Activated naive CD4-positive, alpha-beta T cell treated with anti-CD3 and anti-CD28 coated beads for 36 hours (primary cell): ENCODE measurements at regions not wholly inside any gene's neighbourhood (a gene's known extent, or its start where the extent isn't known, plus 50 kb on each side); places are given as distances from the start of the nearest gene placed in this dataset.
"Not testable (repeated sequence)": the region's sequence is repeated elsewhere in the genome, so short reads cannot be mapped to it uniquely, and the experiment has no call there.

Experiments used
- CTCF ChIA-PET: fragments of 350-600 bp; sonication (Branson Sonifier 250); formaldehyde crosslinking; loops from one replicate; lab custom pipeline; 2021; ENCODE audit warnings: antibody characterized with exemption; lab: Charles Lee
- DNase-seq: peaks from one replicate; pipeline ENCODE4 v3.0.0-alpha.2; 2020
- H3K27ac Mint-ChIP-seq: one replicate; pipeline ENCODE4 v1.8.0; 2021; ENCODE audit warnings: mild to moderate bottlenecking, mixed read lengths
- H3K27me3 Mint-ChIP-seq: one replicate; pipeline ENCODE4 v1.8.0; 2021; ENCODE audit warnings: low read depth, mixed read lengths
- H3K36me3 Mint-ChIP-seq: one replicate; pipeline ENCODE4 v1.8.0; 2021; ENCODE audit warnings: low read depth, mixed read lengths
- H3K4me1 Mint-ChIP-seq: one replicate; pipeline ENCODE4 v1.8.0; 2021; ENCODE audit warnings: low read depth, mixed read lengths
- H3K4me3 Mint-ChIP-seq: one replicate; pipeline ENCODE4 v1.8.0; 2021; ENCODE audit warnings: mild to moderate bottlenecking, moderate library complexity, mixed read lengths
- H3K9me3 Mint-ChIP-seq: one replicate; pipeline ENCODE4 v1.8.0; 2021; ENCODE audit warnings: mixed read lengths
- intact Hi-C: fragments of 100-400 bp; cut with micrococcal nuclease; formaldehyde crosslinking; loops from one replicate; pipeline ENCODE4 v1.15.1; 2023

DNA sequence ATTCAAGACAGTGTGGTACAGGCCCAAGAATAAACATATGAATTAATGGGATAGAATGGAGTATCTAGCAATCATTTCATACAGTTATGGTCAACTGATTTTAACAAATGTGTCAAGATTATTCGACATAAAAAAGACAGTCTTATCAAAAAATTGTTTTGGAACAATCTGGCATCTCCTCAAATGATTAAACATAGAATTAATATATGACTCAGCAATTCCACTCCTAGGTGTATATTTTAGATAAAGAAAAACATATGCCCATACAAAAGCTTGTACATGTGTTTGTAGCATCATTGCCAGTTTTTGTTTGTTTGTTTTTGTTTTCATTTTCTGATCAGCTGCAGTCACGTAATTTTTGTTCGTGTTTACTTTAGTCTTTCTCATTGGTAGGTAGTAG, 1188.3 kb downstream of the BRINP3 start:
- Mint-ChIP-seq H3K9me3 (peaks cover 7% of the 10 kb centered on the region), H3K4me3 (no peak overlapping the region), H3K27me3 (no peaks in the 10 kb centered on the region), H3K4me1 (no peaks in the 10 kb centered on the region), H3K27ac (no peak overlapping the region), H3K36me3 (no peaks in the 10 kb centered on the region)
- DNase-seq, result no peak
- CTCF ChIA-PET, result no interaction called here
- intact Hi-C loops, result no loop called here

DNA sequence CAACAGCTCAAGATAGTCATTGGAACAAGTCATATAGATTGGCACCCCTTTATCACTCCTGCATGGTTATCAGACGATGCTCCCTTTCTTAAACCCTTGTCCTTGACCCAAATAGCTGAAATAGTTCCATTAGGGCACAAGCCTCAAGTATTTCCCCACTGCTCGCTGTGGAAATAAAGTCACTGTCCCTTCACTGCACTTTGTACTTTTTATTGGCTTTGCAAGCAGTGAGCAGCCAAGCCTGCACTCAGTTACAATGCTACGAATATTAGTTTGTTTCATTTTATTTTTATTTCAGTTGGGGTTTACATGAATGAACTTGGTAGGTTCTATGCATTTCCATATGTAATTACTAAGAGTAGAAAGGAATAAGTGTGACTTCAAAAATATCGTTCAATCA, 1176.4 kb downstream of the BRINP3 start:
- peaks cover 7% of the 10 kb centered on the region for H3K9me3 Mint-ChIP-seq
- H3K27me3 Mint-ChIP-seq, result no peaks in the 10 kb centered on the region
- CTCF ChIA-PET, result no interaction called here
- no peak for DNase-seq
- H3K27ac Mint-ChIP-seq, result no peak overlapping the region
- no peak overlapping the region for H3K4me3 Mint-ChIP-seq
- no peaks in the 10 kb centered on the region for H3K4me1 Mint-ChIP-seq
- intact Hi-C loops, result no loop called here
- no peaks in the 10 kb centered on the region for H3K36me3 Mint-ChIP-seq

DNA sequence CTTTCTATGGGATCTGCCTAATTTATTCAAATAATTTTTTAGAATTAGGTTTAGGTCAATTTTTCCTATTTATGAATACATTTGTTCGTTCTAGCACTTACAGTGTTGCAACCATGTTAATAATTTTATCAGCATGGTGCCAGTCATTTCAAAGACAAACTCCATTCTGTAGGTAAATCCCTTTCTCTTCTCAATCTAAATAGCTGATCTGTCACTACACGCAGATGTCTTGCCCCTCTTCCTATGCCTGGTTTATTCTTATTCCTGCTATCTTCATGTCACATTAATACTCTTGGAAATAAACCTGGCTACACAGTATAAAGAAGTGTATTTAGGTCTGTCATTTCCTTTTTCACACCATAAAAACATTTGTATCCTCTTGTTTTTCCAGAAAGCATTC, 1172.4 kb downstream of the BRINP3 start:
- Mint-ChIP-seq H3K4me3 (no peak overlapping the region), H3K36me3 (no peaks in the 10 kb centered on the region), H3K27ac (no peak overlapping the region), H3K9me3 (peaks cover 2% of the 10 kb centered on the region), H3K4me1 (no peaks in the 10 kb centered on the region), H3K27me3 (no peaks in the 10 kb centered on the region)
- intact Hi-C loops, result no loop called here
- no peak for DNase-seq
- CTCF ChIA-PET, result no interaction called here

DNA sequence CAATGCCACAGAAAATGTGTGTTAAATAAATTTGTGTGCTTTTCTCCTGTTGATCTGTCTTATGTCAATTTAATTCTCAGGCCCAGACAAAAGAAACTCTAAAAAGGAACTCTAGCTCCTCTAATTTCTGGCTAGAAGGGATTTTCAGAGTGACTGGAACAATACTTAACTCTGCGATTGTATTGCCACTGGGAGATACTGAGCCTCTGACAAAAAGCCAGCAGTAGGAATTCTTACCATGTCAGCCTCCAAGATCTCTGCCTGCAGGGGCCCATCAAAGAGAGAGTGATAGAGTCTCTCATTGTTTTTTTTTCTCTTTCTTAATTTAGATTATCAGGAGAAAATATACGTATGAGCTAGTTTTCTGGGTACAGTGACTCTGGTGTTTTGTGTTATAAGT, 1165.7 kb downstream of the BRINP3 start:
- no peak for DNase-seq
- CTCF ChIA-PET, result no interaction called here

DNA sequence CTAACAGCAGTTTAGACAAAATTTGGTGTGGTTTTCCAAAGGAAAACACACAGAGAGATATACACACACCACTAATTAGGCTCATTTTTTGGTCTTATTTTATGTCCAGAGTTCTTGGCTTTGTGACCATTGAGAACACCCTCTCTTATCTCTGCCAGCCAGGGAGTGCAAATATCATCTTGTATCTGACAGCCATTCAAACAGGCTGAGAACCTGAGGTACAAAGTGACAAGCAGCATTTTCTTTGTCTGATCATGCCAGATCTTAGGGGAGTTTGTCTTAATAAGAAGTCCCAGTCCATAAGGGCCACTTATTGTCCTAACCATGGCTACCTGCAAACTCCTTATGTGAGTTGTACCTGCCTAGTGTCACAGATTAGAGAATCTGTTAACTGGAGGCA, 1165.2 kb downstream of the BRINP3 start:
- Mint-ChIP-seq H3K4me3 (no peak overlapping the region), H3K36me3 (no peaks in the 10 kb centered on the region), H3K27me3 (no peaks in the 10 kb centered on the region), H3K9me3 (no peaks in the 10 kb centered on the region), H3K4me1 (no peaks in the 10 kb centered on the region), H3K27ac (no peak overlapping the region)
- CTCF ChIA-PET, result no interaction called here
- DNase-seq, result no peak
- intact Hi-C loops, result no loop called here

More for the DNA sequence above, 1165.7 kb downstream of the BRINP3 start:
- H3K27me3 Mint-ChIP-seq, result no peaks in the 10 kb centered on the region
- no peak overlapping the region for H3K27ac Mint-ChIP-seq
- intact Hi-C loops, result no loop called here
- H3K4me1 Mint-ChIP-seq, result no peaks in the 10 kb centered on the region
- H3K9me3 Mint-ChIP-seq, result no peaks in the 10 kb centered on the region
- no peaks in the 10 kb centered on the region for H3K36me3 Mint-ChIP-seq
- no peak overlapping the region for H3K4me3 Mint-ChIP-seq

DNA sequence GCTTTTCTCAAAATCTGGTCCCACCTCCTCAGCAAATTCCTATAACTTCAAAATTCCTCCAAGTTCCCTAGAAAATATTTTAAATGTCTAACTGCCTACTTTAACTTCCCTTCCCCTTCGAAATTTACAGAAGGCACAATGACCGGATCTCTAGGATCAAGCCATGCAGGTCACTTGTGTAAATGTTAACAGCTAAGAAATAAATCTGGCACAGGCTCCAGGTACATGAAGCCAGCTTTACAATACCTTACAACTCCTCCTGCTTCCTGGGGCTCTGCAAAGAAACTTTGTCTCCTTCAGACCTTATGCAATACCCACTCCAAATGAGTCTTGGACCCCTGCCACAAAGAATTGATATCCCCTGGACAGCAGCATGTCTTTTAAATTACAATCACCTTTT, 1164.2 kb downstream of the BRINP3 start:
- Mint-ChIP-seq H3K4me1 (no peaks in the 10 kb centered on the region), H3K36me3 (no peaks in the 10 kb centered on the region), H3K9me3 (no peaks in the 10 kb centered on the region), H3K27ac (no peak overlapping the region), H3K4me3 (no peak overlapping the region), H3K27me3 (no peaks in the 10 kb centered on the region)
- CTCF ChIA-PET, result no interaction called here
- intact Hi-C loops, result no loop called here
- DNase-seq, result no peak

DNA sequence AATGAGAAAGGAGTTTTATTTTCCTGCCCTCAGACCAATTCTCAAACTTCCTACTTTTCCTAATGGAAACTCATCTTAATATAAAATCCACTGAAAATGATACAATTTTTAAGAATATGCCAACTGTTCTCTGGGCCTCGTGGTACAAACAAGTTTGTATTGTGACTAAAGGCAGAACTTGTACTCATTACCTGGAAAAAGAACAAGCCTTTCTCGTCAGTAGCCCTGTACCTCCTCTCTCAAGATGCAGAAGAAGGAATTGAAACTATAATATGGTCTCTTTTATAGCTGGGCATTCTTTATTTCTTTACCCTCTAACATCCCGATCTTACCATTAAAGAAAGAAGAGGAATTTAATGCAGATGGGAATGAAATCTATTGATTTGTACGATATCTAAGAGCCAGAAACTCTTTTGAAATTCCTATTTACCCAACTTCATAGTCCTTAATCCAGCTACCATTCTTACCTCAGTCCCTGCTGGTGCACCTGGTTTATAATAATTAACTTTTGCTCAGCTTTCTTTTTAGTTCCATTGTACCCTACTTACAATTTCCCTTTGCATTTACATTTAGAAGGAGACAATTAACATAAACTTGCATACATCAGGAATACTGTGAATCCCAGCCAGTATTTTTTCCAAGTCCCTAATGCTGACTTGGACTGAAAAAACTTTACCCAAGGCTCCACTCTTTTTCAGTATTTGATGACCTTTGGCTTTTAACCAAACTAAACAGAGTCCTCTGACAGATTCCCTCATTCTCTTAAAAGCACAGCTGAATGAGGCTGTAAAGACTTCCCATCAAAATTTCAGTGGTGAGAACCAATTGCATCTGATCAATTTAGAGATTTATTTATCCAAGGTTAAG, 1162.4 kb downstream of the BRINP3 start:
- Mint-ChIP-seq H3K9me3 (no peaks in the 10 kb centered on the region), H3K4me1 (no peaks in the 10 kb centered on the region), H3K36me3 (no peaks in the 10 kb centered on the region), H3K4me3 (no peak overlapping the region), H3K27ac (no peak overlapping the region), H3K27me3 (no peaks in the 10 kb centered on the region)
- DNase-seq, result no peak
- CTCF ChIA-PET, result no interaction called here
- intact Hi-C loops, result no loop called here

DNA sequence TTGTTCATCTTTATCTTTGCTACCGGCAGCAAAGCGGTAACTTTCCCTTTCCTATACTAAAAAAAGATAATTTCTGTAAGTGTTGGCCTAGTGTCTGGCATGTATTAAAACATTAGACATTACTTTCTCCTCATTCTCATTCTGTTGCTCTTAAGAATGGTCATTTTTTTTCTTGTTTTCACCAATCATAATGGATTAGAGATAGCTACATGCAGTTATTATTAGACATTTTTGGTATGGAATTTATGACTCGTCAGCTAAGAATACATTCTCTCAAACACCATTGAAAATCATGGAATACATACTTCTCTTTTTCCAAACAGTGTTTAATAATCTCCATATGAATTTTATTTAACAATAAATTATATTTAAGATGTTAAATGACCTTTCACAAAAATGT, 1154.6 kb downstream of the BRINP3 start:
- intact Hi-C loops, result no loop called here
- CTCF ChIA-PET, result no interaction called here
- no peak overlapping the region for H3K4me3 Mint-ChIP-seq
- H3K27me3 Mint-ChIP-seq, result no peaks in the 10 kb centered on the region
- no peak overlapping the region for H3K27ac Mint-ChIP-seq
- peaks cover 11% of the 10 kb centered on the region for H3K9me3 Mint-ChIP-seq
- no peaks in the 10 kb centered on the region for H3K36me3 Mint-ChIP-seq
- no peak for DNase-seq
- H3K4me1 Mint-ChIP-seq, result no peaks in the 10 kb centered on the region

DNA sequence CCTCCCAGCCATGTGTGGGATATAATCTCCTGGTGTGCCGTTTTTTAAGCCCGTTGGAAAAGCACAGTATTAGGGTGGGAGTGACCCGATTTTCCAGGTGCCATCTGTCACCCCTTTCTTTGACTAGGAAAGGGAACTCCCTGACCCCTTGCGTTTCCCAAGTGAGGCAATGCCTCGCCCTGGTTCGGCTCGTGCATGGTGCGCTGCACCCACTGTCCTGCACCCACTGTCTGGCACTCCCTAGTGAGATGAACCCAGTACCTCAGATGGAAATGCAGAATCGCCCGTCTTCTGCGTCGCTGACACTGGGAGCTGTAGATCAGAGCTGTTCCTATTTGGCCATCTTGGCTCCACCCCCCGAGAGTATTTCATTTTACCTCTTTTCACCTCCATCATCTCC, 1146.6 kb downstream of the BRINP3 start:
- H3K27ac Mint-ChIP-seq, H3K36me3 Mint-ChIP-seq, DNase-seq, H3K4me3 Mint-ChIP-seq, H3K27me3 Mint-ChIP-seq, H3K4me1 Mint-ChIP-seq, intact Hi-C loops, CTCF ChIA-PET: not testable (repeated sequence)
- H3K9me3 Mint-ChIP-seq, result peaks cover 26% of the 10 kb centered on the region

DNA sequence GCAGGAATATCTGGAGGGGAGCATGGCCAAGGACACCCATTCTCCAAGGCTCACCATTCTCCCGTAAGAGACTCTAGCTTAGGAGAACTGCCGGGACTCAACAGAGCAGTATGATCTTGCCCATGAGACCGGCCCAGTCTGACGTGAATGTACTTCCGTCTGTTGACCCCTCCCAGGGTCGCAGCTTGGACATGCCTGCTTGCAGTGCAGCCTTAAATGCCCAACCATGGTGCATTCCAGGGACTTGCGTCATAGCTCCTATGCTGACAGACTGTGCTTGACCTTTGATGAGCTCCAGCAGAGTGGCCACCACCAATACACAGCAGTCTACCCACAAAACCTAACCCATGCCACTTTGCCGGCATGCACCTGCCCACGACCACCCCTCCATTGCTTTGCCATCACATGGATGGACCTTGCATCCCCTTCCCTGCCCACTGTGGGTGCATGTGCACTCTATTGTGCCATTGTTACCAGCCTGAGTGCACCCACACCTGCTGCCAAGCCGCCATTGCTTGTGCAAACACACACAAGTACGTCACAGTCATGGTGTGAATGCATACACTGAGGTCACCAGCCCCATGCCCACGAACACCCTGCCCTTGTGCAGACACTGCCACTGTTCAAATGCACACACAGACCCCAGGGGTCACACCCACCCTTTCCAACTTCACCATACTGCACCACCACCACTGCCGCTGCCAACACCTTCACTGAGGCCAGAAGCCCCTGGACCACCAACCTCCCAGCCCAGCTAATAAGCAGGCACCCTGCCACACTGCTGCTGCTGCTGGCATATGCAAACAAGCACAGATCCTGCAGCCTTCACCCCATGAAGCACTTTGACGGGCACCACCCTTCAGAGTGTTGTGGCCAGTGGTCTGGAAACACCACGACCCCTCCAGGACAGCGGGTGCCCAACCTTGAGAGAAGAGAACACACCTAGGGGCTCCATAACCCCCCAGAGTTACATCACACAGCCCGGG, 1141.3 kb downstream of the BRINP3 start:
- intact Hi-C loops, result no loop called here
- peaks cover 5% of the 10 kb centered on the region for H3K9me3 Mint-ChIP-seq
- no peaks in the 10 kb centered on the region for H3K27me3 Mint-ChIP-seq
- CTCF ChIA-PET, result no interaction called here
- H3K4me1 Mint-ChIP-seq, result no peaks in the 10 kb centered on the region
- H3K4me3 Mint-ChIP-seq, result no peak overlapping the region
- no peak overlapping the region for H3K27ac Mint-ChIP-seq
- DNase-seq, result no peak
- no peaks in the 10 kb centered on the region for H3K36me3 Mint-ChIP-seq

DNA sequence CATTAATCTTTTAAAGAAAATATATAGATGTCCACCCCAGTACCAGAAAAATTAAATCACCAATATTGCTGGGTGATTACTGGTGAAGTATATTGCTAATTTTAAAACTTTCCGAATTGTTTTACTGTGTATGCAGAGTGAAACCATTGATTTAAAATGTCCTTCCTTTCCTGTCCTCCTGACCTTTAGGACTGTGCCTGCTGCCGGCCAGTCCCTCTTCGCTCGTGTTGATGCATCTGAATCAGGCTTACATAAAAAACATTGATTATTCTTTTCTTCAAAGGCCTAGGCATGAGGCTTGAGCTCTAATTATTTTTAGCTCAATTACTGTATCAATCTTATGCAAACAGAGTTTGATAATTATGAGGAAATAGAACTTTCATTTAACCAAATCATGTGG, 1128.1 kb downstream of the BRINP3 start:
- CTCF ChIA-PET, result no interaction called here
- Mint-ChIP-seq H3K36me3 (no peaks in the 10 kb centered on the region), H3K9me3 (peaks cover 1% of the 10 kb centered on the region), H3K27me3 (no peaks in the 10 kb centered on the region), H3K4me1 (no peaks in the 10 kb centered on the region), H3K4me3 (no peak overlapping the region), H3K27ac (no peak overlapping the region)
- DNase-seq, result no peak
- intact Hi-C loops, result no loop called here

DNA sequence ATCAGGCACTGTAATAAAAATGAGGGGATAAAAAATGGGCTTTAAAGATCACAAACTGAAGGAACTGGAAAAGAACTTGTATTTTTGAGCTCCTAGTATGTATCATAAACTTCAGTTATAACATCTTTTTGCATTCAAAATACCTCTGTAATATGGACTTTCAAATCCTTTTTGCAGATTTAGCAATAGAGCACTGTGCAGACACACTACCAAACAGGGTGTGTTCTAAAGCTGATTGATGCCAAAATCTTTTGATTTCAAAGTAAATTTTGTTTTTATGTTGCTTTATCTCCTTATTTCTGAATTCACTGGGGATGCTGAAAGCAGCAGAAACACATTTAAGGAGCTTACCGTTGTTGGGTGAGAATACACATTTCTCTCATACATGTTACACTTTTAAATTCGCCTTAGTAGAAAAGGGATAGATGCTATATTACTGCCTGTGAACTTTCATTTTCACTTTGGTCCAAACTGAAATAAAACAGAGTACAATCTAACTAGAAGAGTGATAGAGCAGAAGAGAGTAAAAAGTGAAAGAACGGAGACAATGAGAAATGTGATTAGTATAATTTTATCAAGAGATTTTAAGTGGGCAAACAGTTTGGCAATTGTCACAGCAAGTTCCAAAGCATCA, 1126.6 kb downstream of the BRINP3 start:
- intact Hi-C loops, result no loop called here
- CTCF ChIA-PET, result no interaction called here
- H3K27me3 Mint-ChIP-seq, result no peaks in the 10 kb centered on the region
- H3K27ac Mint-ChIP-seq, result no peak overlapping the region
- no peak for DNase-seq
- H3K4me1 Mint-ChIP-seq, result no peaks in the 10 kb centered on the region
- peaks cover 1% of the 10 kb centered on the region for H3K9me3 Mint-ChIP-seq
- H3K36me3 Mint-ChIP-seq, result no peaks in the 10 kb centered on the region
- H3K4me3 Mint-ChIP-seq, result no peak overlapping the region
